D341Med (cell line): ENCODE measurements at regions not wholly inside any gene's neighbourhood (a gene's known extent, or its start where the extent isn't known, plus 50 kb on each side); places are given as distances from the start of the nearest gene placed in this dataset.
"Not testable (repeated sequence)": the region's sequence is repeated elsewhere in the genome, so short reads cannot be mapped to it uniquely, and the experiment has no call there.

Experiments
- DNase-seq: peaks from one replicate; pipeline ENCODE4 v3.0.0; 2012; ENCODE audit warnings: low spot score

DNA sequence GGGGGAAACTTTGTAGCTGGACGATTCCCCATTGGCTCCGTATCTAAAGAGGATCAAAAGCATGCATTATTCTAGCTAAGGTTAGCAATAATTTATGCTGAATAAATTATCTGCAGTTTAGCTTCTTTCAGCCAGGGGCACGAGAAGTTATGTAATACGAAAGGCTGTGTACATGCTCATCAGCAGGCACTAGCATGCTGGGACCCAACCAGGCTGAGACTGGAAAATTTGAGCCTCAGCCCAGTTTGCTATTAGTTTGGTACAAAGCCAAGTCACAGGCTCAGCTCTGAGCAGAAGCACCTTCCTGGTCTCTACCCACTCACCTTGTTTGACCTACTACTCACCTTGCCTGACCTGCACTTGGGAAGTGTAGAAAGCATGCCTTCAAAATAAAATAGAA lies 328.1 kb upstream of the ARID1B start:
- DNase-seq = no peak

DNA sequence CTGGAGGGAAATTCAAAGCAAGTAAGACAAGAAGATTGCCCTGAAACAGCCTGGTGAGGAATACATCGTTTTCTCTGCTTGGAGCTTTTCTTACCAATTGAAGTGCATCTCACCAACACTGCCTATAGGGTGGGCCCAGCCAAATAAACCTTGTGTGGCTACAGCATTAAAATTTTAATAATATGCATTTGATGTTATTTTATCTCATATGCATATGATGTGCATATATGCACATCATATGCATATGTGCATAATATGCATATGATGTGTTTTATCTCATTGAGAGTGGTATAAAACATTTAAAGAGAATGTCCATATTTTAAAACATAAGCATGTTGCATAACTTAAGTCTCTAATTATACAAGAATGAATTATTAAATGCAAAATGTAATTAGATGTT lies 328.6 kb upstream of the ARID1B start:
- DNase-seq = no peak

GRCh38 chr6:156440688-156441087 lies 336.5 kb upstream of the ARID1B start:
- DNase-seq = no peak

DNA sequence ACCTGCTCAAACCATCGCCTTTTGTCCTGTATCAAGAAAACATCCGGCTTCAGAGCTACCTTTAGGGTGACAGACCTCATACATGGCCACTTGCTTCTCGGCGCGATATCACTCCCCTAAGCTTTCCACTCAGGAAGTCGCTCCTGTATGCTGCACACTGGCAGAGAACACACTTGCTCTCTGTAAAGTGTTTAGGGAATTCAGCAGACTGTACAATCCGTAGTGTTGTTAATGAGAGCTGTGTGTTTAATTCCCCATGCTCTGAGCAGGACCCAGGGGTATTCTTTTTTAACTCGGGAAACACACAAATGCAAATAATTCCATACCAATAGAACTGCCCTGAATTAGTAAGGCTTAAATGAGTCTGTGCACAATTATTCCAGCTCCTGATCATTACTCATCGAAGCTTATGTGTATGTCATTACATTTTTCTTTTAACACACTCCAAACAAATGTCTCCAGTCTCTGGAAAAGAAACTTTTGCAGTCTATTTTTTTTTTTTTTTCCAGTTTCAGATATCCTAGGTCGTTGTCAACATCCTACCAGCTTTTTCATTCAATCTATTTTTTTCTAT lies 338.7 kb upstream of the ARID1B start:
- no peak for DNase-seq

DNA sequence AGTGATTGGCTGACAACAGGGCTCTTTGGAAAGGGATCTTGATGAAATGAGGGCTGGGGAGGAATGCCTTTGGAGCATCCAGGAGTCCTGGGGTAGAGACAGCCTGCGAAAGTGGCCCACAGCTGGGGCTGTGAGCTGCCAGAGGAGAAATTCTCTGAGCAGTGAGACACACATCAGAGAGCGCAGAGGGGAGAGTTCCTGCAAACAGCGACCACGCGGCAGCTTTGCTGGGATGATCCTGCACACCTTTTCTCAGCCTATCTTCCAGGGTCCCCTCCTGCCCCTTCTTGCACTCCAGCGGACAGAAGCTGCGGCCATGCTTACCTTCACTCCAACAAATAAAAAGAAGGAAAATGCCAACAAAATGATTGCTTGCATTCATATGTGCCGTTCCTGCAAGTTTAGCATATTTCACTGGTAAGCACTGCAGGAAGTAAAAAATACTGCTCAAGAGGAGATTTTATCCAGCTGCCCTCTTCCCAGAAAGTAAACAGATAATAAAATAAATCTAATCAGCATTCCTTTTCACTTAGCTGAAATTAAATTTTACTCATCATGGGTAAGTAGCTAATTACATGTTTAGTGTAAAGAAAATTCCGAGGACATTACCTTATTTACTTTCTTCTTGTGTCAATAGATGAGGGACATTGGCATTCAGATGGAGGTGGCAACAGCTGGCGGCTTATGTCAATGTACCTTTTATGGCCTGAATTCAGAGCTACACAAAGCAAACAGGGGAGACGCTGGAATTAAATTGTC lies 339.9 kb upstream of the ARID1B start:
- DNase-seq = no peak

DNA sequence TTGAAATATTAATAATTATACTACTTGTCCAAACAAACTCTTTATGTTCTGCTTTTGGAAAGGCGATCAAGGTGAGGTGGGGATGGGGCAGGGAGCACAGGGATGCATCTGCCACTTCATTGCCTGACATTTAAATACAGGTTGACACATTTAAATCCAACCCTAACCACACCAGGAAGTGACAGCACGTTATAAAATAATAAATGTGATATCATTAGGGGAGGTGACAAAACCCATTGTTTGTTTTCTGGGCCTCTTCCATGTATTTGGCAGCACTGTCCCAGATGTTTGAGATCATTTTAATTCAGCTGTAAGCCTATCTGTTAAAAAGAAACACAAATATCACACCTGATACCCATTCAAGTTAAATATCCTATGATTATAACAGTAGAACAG lies 342.4 kb upstream of the ARID1B start:
- no peak for DNase-seq

- no peak for DNase-seq
These were observed 343.0 kb upstream of the ARID1B start for GRCh38 chr6:156434049-156434794.

DNA sequence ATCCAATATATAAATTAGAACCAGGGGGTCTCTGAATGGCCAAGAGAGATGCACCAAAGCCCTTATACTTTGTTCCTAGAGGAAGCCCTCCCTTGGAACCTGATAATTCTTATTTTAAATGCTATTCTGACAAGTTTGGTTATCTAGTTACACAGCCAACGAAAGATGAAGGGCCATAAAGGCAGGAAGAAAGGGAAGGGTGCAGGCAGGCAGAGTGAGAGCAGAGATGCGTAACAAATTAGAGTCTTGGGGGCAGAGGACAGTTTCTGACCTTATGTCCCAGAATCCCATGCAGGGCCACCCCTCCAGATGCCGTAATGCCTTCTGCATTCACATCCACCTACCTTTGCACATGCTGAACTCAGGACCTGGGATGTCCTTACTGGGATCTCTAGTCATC lies 344.6 kb upstream of the ARID1B start:
- no peak for DNase-seq

GRCh38 chr6:156430386-156430785 lies 346.8 kb upstream of the ARID1B start:
- DNase-seq = no peak

DNA sequence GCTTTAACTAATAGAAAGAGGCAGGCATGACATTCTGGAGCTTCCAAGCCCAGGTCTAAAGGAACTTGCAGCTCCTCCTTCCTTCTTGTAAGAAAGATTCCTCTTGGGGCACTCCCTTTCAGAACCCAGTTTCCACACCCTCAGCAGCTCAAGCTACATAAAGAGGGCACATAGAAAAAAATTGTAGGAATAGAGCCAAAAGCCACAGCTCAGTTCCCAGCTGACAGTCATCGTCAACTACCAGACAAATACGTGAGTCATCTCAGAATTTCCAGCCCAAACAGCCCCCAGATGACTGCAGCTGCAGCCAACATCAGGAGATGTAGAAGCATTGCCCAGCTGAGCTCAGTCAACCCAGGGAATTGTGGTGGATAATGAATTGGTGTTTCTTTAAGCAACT lies 349.8 kb upstream of the ARID1B start:
- DNase-seq = no peak

- DNase-seq = no peak
These were observed 351.7 kb upstream of the ARID1B start for GRCh38 chr6:156425359-156426020.

DNA sequence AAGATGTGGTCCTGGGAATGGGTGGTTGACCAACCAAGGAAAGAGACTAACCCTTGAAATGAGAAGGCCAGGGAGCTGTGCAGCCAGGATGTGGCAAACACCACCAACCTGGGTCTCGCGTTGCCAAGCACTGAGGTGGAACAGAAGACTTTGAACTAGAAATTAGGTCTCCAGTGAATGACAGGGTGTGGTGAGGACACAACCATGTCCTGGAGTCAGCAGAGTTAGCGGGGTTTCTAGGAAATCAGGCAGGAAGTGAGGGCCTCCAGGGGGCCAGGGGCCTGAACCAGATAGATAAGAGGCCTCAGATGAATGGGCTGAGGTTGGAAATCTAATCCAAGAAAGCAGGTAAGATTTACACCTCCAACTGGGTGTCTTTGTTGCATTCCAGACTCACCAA lies 353.3 kb upstream of the ARID1B start:
- no peak for DNase-seq

DNA sequence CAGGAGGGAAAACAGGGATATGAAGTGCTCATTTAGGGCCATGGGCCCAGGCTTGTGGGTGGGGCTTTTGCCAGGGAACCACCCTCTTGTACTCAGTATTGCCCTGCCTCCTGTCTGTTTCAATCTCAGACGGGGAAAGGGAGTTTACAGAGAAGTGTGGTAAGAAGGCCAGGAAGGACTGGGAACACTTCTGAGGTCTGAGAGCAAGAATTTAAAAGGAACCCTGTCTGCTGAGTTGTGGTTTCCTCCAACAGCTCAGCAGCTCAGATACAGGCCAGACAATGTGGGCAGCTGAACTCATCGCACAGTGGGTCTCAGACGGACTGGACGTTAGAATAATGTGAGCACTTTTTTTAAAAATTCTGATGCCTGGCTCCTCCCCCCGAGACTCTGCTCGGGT lies 354.1 kb upstream of the ARID1B start:
- no peak for DNase-seq

DNA sequence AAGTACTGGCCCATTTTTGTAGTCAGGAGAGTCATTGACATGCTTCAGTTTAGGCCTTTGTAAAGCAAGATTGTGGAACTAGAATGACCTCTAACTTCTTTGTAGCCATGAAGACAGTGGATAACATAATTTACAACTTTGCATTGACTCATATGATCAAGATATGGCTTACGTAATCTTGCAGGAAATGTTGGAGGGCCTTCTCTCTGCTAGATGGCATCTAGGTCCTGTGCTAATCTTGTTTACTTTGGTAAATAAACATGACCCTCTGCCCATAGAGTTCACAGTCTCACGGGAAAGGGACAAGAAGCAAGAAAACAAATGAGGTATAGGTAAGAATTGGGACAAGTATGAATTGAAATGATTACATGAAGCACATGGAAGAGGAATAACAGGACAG lies 355.2 kb upstream of the ARID1B start:
- no peak for DNase-seq

DNA sequence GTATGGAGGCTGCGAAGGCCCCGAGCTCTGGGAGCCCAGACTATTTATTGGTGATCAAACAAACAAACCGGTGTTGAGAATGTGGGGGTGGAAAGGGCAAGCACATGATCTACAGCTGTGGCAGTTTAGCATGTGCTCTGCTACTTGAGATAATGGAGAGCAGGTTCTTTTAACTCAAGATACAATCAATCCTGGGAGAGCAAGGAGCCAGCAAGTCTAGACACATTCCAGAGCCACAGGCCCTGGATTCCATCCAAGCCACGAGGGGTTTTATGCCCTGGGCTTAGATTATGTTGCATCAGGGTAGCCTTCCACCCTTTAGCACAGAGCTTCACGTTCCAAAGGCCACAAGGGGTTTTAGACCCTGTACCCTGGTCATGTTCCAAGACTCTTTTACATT lies 355.9 kb upstream of the ARID1B start:
- DNase-seq = not testable (repeated sequence)

GRCh38 chr6:156420172-156420993 lies 356.8 kb upstream of the ARID1B start:
- no peak for DNase-seq

DNA sequence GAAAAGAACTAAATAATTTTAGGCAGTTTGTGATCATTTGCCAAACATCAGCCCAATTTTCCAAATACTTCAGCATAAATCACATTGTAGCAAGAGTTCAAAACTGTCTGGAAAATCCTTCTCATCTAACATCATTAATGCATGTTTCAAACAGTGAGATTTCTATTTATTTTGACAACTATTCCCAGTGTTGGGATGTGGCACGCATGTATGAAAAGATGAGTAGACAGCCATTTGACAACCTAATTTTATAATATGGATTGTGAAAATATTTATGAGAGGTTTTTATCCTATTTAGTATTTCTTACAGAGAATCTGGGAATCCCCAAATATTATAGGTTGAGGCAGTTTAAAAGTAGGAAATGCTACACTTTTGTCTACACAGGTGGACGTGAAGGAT lies 357.6 kb upstream of the ARID1B start:
- DNase-seq = no peak

DNA sequence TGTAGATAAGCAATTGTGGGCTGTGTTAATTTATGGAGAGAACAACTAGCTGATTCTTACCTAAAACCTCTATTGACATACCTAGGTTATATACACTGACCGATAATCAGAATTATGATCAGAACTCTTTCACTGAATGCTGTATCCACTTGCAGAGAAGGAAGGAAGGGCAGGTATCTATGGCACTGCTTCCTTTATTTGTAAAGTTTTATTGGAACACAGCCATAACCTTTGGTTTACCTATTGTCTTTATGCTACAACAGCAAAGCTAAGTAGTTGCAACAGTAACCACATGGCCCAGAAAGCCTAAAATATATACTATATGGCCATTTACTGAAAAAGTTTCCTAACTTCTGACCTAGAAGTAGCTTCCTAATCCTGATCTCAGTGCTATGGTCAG lies 358.9 kb upstream of the ARID1B start:
- DNase-seq = no peak

GRCh38 chr6:156416391-156416790 lies 360.8 kb upstream of the ARID1B start:
- no peak for DNase-seq

- DNase-seq = no peak
These were observed 364.0 kb upstream of the ARID1B start for GRCh38 chr6:156413154-156413553.

- no peak for DNase-seq
These were observed 366.5 kb upstream of the ARID1B start for GRCh38 chr6:156410649-156411048.

GRCh38 chr6:156408655-156409054 lies 368.5 kb upstream of the ARID1B start:
- DNase-seq = no peak
